Adipocyte (in vitro differentiated cells): ENCODE measurements at regions not wholly inside any gene's neighbourhood (a gene's known extent, or its start where the extent isn't known, plus 50 kb on each side); places are given as distances from the start of the nearest gene placed in this dataset.

Experiments used
- DNase-seq: peaks from one replicate; pipeline ENCODE4 v3.0.0-alpha.2; 2015; ENCODE audit warnings: low read depth
- H3K27me3 ChIP-seq: replicated peaks from 2 replicates; pipeline ENCODE4 v1.7.0; 2013; ENCODE audit warnings: mild to moderate bottlenecking, low read length, moderate library complexity; ENCODE audit not compliant: control insufficient read depth, insufficient read depth
- H3K36me3 ChIP-seq: 2 replicates; pipeline ENCODE4 v1.7.0; 2013; ENCODE audit warnings: low read length, mild to moderate bottlenecking, moderate library complexity; ENCODE audit not compliant: control insufficient read depth, insufficient read depth, severe bottlenecking
- H3K4me1 ChIP-seq: 2 replicates; pipeline ENCODE4 v1.7.0; 2013; ENCODE audit warnings: mild to moderate bottlenecking, low read length, moderate library complexity; ENCODE audit not compliant: control insufficient read depth, insufficient read depth
- H3K4me3 ChIP-seq: 2 replicates; pipeline ENCODE4 v1.7.0; 2013; ENCODE audit warnings: mild to moderate bottlenecking, low read length, moderate library complexity
- H3K9ac ChIP-seq: 2 replicates; pipeline ENCODE4 v1.7.0; 2013; ENCODE audit warnings: mild to moderate bottlenecking, low read length, moderate library complexity
- H3K9me3 ChIP-seq: 2 replicates; pipeline ENCODE4 v1.7.0; 2013; ENCODE audit warnings: mild to moderate bottlenecking, low read length, moderate library complexity; ENCODE audit not compliant: control insufficient read depth

- Histone ChIP-seq H3K4me1 (no peaks in the 10 kb centered on the region), H3K9ac (no peak overlapping the region), H3K9me3 (no peaks in the 10 kb centered on the region), H3K36me3 (no peaks in the 10 kb centered on the region), H3K27me3 (no peaks in the 10 kb centered on the region), H3K4me3 (no peak overlapping the region)
- no peak for DNase-seq
Observed at GRCh38 chr4:58136604-58137003, 1026.4 kb upstream of the IGFBP7 start.

GRCh38 chr4:58127680-58128079 lies 1017.5 kb upstream of the IGFBP7 start:
- no peak overlapping the region for H3K9ac ChIP-seq
- no peaks in the 10 kb centered on the region for H3K9me3 ChIP-seq
- no peaks in the 10 kb centered on the region for H3K4me1 ChIP-seq
- H3K27me3 ChIP-seq: no peaks in the 10 kb centered on the region
- no peak for DNase-seq
- H3K4me3 ChIP-seq: no peak overlapping the region
- no peaks in the 10 kb centered on the region for H3K36me3 ChIP-seq

GRCh38 chr4:58119298-58119697 lies 1009.1 kb upstream of the IGFBP7 start:
- Histone ChIP-seq H3K36me3 (no peaks in the 10 kb centered on the region), H3K4me1 (no peaks in the 10 kb centered on the region), H3K9me3 (no peaks in the 10 kb centered on the region), H3K27me3 (no peaks in the 10 kb centered on the region), H3K4me3 (no peak overlapping the region), H3K9ac (no peak overlapping the region)
- no peak for DNase-seq

- DNase-seq: no peak
- no peaks in the 10 kb centered on the region for H3K36me3 ChIP-seq
- no peak overlapping the region for H3K4me3 ChIP-seq
- H3K9me3 ChIP-seq: no peaks in the 10 kb centered on the region
- no peaks in the 10 kb centered on the region for H3K27me3 ChIP-seq
- H3K9ac ChIP-seq: no peak overlapping the region
- H3K4me1 ChIP-seq: no peaks in the 10 kb centered on the region
Observed at GRCh38 chr4:58113126-58113525, 1002.9 kb upstream of the IGFBP7 start.

- H3K9ac ChIP-seq: no peak overlapping the region
- H3K9me3 ChIP-seq: no peaks in the 10 kb centered on the region
- H3K4me1 ChIP-seq: no peaks in the 10 kb centered on the region
- no peak for DNase-seq
- no peaks in the 10 kb centered on the region for H3K27me3 ChIP-seq
- H3K36me3 ChIP-seq: no peaks in the 10 kb centered on the region
- no peak overlapping the region for H3K4me3 ChIP-seq
Observed at GRCh38 chr4:58111818-58112217, 1001.6 kb upstream of the IGFBP7 start.

- DNase-seq: no peak
- Histone ChIP-seq H3K9me3 (no peaks in the 10 kb centered on the region), H3K36me3 (no peaks in the 10 kb centered on the region), H3K9ac (no peak overlapping the region), H3K27me3 (no peaks in the 10 kb centered on the region), H3K4me1 (no peaks in the 10 kb centered on the region), H3K4me3 (no peak overlapping the region)
Observed at GRCh38 chr4:58093352-58093751, 983.2 kb upstream of the IGFBP7 start.

- Histone ChIP-seq H3K36me3 (no peaks in the 10 kb centered on the region), H3K4me3 (no peak overlapping the region), H3K4me1 (no peaks in the 10 kb centered on the region), H3K9ac (no peak overlapping the region), H3K9me3 (no peaks in the 10 kb centered on the region), H3K27me3 (no peaks in the 10 kb centered on the region)
- DNase-seq: no peak
Observed at GRCh38 chr4:58090539-58090938, 980.4 kb upstream of the IGFBP7 start.

GRCh38 chr4:58081356-58081755 lies 971.2 kb upstream of the IGFBP7 start:
- no peak for DNase-seq
- no peak overlapping the region for H3K9ac ChIP-seq
- H3K27me3 ChIP-seq: no peaks in the 10 kb centered on the region
- H3K4me3 ChIP-seq: no peak overlapping the region
- no peaks in the 10 kb centered on the region for H3K9me3 ChIP-seq
- no peaks in the 10 kb centered on the region for H3K4me1 ChIP-seq
- H3K36me3 ChIP-seq: no peaks in the 10 kb centered on the region

GRCh38 chr4:58075724-58076123 lies 965.5 kb upstream of the IGFBP7 start:
- Histone ChIP-seq H3K9me3 (no peaks in the 10 kb centered on the region), H3K4me3 (no peak overlapping the region), H3K27me3 (no peaks in the 10 kb centered on the region), H3K4me1 (no peaks in the 10 kb centered on the region), H3K36me3 (no peaks in the 10 kb centered on the region), H3K9ac (no peak overlapping the region)
- DNase-seq: no peak

GRCh38 chr4:58074382-58074781 lies 964.2 kb upstream of the IGFBP7 start:
- Histone ChIP-seq H3K36me3 (no peaks in the 10 kb centered on the region), H3K4me1 (no peaks in the 10 kb centered on the region), H3K9me3 (no peaks in the 10 kb centered on the region), H3K9ac (no peak overlapping the region), H3K27me3 (no peaks in the 10 kb centered on the region), H3K4me3 (no peak overlapping the region)
- DNase-seq: no peak

GRCh38 chr4:58070726-58071125 lies 960.5 kb upstream of the IGFBP7 start:
- no peaks in the 10 kb centered on the region for H3K4me1 ChIP-seq
- DNase-seq: no peak

GRCh38 chr4:58064653-58065052 lies 954.5 kb upstream of the IGFBP7 start:
- no peaks in the 10 kb centered on the region for H3K4me1 ChIP-seq
- no peaks in the 10 kb centered on the region for H3K36me3 ChIP-seq
- H3K9me3 ChIP-seq: no peaks in the 10 kb centered on the region
- no peak overlapping the region for H3K9ac ChIP-seq
- no peak for DNase-seq
- H3K27me3 ChIP-seq: no peaks in the 10 kb centered on the region
- H3K4me3 ChIP-seq: no peak overlapping the region

More at GRCh38 chr4:58070726-58071125, 960.5 kb upstream of the IGFBP7 start:
- H3K36me3 ChIP-seq: no peaks in the 10 kb centered on the region
- H3K4me3 ChIP-seq: no peak overlapping the region
- no peak overlapping the region for H3K9ac ChIP-seq
- H3K9me3 ChIP-seq: no peaks in the 10 kb centered on the region
- H3K27me3 ChIP-seq: no peaks in the 10 kb centered on the region
